Myocyte (in vitro differentiated cells): ENCODE measurements at regions not wholly inside any gene's neighbourhood (a gene's known extent, or its start where the extent isn't known, plus 50 kb on each side); places are given as distances from the start of the nearest gene placed in this dataset.
"Not testable (repeated sequence)": the region's sequence is repeated elsewhere in the genome, so short reads cannot be mapped to it uniquely, and the experiment has no call there.

Source experiments
- DNase-seq: peaks from one replicate; pipeline ENCODE4 v3.0.0-alpha.2; 2012; ENCODE audit warnings: low read depth

GRCh38 chr1:188812153-188812552 is 1665.5 kb downstream of the BRINP3 start:
- DNase-seq: not testable (repeated sequence)

DNA sequence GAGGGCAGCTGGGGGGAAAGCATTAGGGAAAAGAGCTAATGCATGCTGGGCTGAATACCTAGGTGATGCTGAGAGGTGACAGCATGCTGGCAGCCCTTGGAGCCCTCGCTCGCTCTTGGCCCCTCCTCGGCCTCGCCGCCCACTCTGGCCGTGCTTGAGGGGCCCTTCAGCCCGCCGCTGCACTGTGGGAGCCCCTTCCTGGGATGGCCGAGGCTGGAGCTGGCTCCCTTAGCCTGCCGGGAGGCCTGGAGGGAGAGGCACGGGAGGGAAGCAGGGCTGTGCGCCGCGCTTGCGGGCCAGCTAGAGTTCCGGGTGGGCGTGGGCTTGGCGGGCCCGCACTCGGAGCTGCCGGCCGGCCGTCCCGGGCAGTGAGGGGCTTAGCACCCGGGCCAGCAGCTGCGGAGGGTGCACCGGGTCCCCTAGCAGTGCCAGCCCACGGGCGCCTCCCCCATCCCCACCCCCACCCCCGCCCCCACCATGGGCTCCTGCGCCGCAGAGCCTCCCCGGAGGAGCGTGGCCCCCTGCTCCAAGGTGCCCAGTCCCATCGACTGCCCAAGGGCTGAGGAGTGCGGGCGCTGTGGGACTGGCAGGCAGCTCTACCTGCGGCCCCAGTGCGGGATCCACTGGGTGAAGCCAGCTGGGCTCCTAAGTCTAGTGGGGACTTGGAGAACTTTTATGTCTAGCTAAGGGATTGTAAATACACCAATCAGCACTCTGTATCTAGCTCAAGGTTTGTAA is 1664.7 kb downstream of the BRINP3 start:
- DNase-seq: not testable (repeated sequence)

DNA sequence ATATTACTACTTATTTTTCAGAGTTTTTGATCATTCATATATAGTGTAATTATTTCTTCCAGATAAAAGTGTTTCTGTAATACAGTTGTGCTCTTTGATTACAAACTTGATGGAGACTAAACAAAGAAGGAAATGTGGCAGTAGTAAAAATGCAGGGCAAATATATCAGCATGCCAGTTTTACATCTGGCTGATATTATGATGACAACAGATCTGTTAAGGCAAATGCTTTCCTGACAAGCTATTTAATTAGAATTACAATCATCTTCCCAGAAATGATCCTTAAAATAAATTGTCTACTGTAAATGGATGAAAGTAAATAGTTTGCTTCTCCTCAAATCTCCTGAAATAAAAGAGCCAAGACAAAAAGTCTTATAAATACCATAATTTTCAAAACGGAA is 1659.8 kb downstream of the BRINP3 start:
- no peak for DNase-seq

GRCh38 chr1:188822248-188822647 is 1655.4 kb downstream of the BRINP3 start:
- DNase-seq: peak; percentile 3

GRCh38 chr1:188825471-188825870 is 1652.2 kb downstream of the BRINP3 start:
- DNase-seq: no peak

DNA sequence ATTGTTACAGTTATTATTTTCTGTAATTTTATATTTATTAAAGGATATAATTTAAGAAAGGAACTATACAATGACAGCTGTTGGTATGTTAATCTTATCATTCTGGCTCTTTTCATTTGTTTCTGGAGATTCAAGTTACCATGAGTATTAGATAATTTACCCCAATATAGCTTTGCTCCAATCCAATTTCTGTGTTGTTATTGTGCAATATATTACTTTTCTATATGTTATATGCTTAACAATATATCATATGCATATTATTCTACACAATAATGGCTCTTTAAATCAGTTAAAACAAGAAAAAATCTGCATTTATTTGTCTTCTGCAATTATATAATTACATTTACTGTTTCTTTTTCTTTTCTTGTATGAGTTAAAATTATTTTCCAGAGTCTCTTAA is 1650.9 kb downstream of the BRINP3 start:
- no peak for DNase-seq

DNA sequence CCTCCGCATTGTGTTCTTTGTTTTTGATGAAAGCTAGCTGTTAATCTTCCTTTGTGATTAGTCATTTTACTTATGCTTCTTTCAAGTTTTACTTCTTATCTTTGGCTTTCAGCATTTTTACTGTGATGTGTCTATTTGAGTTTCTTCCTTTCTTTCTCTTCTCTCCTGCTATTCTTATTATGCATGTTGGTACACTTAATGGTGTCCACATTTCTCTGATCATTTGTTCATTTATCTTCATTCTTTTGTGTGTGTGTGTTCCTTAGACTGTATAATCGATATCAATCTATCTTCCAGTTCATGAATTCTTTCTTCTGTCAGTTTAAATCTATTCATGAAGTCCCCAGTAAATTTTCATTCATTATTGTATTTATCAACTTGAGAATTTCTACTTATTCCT is 1650.3 kb downstream of the BRINP3 start:
- no peak for DNase-seq

GRCh38 chr1:188841111-188841696 is 1636.5 kb downstream of the BRINP3 start:
- not testable (repeated sequence) for DNase-seq

DNA sequence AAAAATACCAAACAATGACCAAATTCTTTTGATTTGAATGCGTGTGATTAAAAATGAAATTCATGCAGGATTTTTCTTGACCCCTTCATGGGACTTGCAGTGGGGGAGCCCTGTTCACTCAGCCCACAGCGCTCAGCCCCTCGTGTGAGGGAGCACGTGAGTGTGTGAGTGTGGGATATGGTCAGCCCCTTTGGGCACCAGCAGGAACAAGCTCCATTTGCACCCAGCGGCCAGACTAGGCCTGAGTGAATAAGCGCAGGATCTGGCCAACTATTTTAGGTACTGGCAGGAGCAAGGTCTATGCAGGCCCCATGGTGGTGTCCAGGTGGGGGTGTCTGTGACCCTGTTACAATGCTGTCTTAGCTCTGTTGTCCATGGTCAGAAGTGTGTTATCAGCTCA is 1631.2 kb downstream of the BRINP3 start:
- DNase-seq: no peak

GRCh38 chr1:188857526-188858087 is 1620.1 kb downstream of the BRINP3 start:
- DNase-seq: no peak

DNA sequence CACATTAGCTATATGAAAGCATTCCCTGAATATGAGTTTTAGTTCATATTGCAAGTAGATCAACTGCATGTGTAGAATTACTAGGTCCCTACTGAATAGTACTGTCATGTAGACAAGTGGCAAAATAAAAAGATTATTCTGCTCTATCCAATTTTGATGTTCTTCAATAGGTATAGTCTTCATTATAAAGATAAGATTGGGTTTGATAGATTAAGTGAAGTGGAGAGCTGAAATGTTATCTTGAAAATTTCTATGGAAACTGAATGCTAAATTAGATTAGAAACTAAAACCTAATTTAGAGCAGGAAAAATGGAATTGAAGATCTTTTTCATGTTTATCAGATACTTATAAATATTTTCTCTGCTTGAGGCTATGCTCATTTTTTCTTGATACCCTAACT is 1610.0 kb downstream of the BRINP3 start:
- no peak for DNase-seq

DNA sequence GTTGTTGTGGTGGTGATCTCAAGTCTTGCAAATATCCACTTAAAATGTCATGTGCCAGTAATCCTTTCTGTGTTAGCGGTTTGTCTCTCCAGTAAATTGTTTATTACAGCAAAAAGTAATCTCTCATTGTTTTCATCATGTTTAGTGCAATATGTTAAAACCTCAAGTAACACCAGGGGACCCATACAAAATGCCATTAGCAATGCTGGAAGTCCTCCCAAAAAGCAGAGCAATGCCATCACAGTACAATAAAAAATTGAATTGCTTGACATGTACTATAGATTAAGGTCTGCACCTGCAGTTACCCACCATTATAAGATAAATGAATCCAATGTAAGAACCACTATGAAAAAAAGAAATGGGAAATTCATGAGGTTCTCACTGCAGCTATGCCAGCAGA is 1606.5 kb downstream of the BRINP3 start:
- no peak for DNase-seq

DNA sequence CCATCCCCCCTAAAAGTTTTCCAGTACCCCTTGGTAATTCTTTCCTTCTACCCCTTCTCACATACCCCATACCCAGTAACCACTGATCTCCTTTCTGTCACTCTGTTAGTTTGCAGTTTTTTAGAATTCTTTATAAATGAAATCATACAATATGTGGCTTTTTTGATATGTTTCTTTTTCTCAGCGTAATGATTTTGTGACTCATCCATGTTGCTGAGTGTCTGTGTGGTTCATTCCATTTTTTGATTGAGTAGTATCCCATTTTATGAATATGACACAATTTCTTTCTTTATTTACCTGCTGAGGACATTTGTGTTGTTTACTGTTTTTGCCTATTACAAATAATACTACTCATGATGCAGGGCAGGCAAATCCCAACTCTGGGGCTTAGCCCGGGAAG is 1605.3 kb downstream of the BRINP3 start:
- DNase-seq: no peak

GRCh38 chr1:188877668-188878067 is 1600.0 kb downstream of the BRINP3 start:
- no peak for DNase-seq

DNA sequence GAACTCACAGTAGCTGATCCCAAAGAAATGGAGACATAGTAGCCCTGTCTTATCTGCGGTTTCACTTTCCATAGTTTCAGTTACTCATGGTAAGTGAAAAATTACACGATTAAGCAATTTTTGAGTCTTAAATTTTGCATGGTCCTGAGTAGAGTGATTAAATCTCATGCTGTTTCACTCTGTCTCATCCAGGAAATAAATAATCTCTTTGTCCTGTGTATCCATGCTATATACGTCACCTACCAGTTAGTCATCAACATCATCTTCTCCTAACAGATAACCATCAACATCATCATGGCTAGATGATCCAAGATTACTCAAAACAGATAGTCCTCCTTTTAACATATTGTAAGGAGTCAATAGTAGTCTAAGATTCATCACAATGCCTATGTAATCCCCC is 1589.3 kb downstream of the BRINP3 start:
- no peak for DNase-seq

DNA sequence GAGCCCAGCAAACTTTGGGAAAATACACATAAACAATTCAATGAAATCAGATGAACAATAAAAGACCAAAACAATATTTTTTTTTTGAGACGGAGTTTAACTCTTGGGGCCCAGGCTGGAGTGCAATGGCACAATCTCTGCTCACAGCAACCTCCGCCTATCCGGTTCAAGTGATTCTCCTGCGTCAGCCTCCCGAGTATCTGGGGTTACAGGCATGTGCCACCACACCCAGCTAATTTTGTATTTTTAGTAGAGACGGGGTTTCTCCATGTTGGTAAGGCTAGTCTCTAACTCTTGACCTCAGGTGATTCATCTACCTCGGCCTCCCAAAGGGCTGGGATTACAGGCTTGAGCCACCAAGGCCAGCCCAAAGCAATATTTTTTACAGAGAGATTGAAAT is 1588.5 kb downstream of the BRINP3 start:
- DNase-seq: no peak

GRCh38 chr1:188891958-188892357 is 1585.7 kb downstream of the BRINP3 start:
- DNase-seq: no peak

DNA sequence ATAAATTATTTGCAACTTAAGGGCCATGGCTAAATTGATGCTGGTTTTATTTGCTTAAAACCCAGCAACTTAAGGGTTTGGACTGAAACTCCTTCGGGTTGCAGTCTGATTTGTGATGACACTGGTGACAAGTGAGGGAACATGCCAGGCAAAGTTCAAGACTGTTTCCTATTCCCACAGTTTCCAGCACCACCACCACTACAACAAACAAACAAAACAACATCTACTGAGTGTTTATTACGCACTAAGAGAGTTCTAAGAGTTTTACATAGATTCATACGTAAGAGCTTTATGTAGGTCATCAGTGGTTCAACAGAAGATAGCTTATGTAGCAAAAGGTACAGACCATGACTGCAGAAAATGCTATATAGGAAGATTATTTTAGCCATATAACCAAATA is 1582.1 kb downstream of the BRINP3 start:
- no peak for DNase-seq

- no peak for DNase-seq
Observed at GRCh38 chr1:188903241-188903640, 1574.4 kb downstream of the BRINP3 start.

DNA sequence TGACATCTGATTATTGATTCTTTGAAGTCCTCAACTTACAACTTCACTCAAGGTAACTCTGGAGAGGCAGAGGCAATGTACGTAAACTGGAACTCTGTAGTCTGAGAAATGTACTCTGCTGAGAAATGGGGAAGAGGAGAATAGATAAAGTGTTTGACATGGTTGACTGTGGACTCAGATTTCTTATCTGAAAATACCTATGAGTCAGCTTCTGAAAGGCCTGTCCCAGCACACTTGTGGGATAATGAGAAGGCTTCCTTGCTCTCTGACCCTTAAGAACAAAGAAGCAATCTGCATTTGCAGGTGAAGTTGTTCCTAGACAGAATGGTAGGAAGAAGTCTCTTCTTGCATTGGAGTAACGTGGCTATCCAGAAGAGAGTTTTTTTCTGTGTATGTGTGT is 1573.5 kb downstream of the BRINP3 start:
- no peak for DNase-seq

GRCh38 chr1:188906921-188907641 is 1570.6 kb downstream of the BRINP3 start:
- no peak for DNase-seq

- no peak for DNase-seq
Observed at GRCh38 chr1:188930382-188930781, 1547.3 kb downstream of the BRINP3 start.
